OCI-LY1 (cell line): ENCODE measurements at regions not wholly inside any gene's neighbourhood (a gene's known extent, or its start where the extent isn't known, plus 50 kb on each side); places are given as distances from the start of the nearest gene placed in this dataset.

ENCODE experiments used
- H2AFZ ChIP-seq: fragments of 200-600 bp; sonication (generic), shearing (Covaris generic); 2 replicates; pipeline ENCODE4 v1.6.0; 2014; ENCODE audit warnings: antibody characterized with exemption, mild to moderate bottlenecking, low read length
- H3F3A ChIP-seq: fragments of 200-600 bp; sonication (generic), shearing (Covaris generic); 2 replicates; pipeline ENCODE4 v1.6.0; 2014; ENCODE audit warnings: mild to moderate bottlenecking, antibody characterized with exemption, low read length, moderate library complexity; ENCODE audit not compliant: insufficient read depth
- H3K27ac ChIP-seq: fragments of 200-600 bp; sonication (generic); 2 replicates; pipeline ENCODE4 v1.5.1; 2014; ENCODE audit warnings: low read length, mixed run types, mild to moderate bottlenecking, low read depth; ENCODE audit not compliant: poor library complexity, severe bottlenecking
- H3K27me3 ChIP-seq: fragments of 200-600 bp; sonication (generic); 2 replicates; pipeline ENCODE4 v1.6.0; 2014; ENCODE audit warnings: antibody characterized with exemption, mild to moderate bottlenecking, low read length, moderate library complexity; ENCODE audit not compliant: insufficient read depth
- H3K36me3 ChIP-seq: fragments of 200-600 bp; sonication (generic); 2 replicates; pipeline ENCODE4 v1.6.1; 2014; ENCODE audit warnings: mild to moderate bottlenecking, antibody characterized with exemption, low read length, moderate library complexity, mixed read lengths; ENCODE audit not compliant: insufficient read depth
- H3K4me1 ChIP-seq: fragments of 200-600 bp; sonication (generic); 2 replicates; pipeline ENCODE4 v1.5.1; 2014; ENCODE audit warnings: mild to moderate bottlenecking, low read length, moderate library complexity; ENCODE audit not compliant: insufficient read depth, severe bottlenecking
- H3K4me2 ChIP-seq: fragments of 200-600 bp; sonication (generic), shearing (Covaris generic); 2 replicates; pipeline ENCODE4 v1.6.1; 2014; ENCODE audit warnings: low read length
- H3K4me3 ChIP-seq: fragments of 200-600 bp; sonication (generic); 2 replicates; pipeline ENCODE4 v1.5.1; 2014; ENCODE audit warnings: low read length, low read depth, mild to moderate bottlenecking, mixed read lengths; ENCODE audit not compliant: poor library complexity, severe bottlenecking
- H3K79me2 ChIP-seq: fragments of 200-600 bp; shearing (Covaris generic); 2 replicates; pipeline ENCODE4 v1.6.1; 2016; ENCODE audit warnings: mixed run types, low read length, mixed read lengths; ENCODE audit not compliant: insufficient read depth
- H3K9ac ChIP-seq: fragments of 200-600 bp; sonication (generic), shearing (Covaris generic); 2 replicates; pipeline ENCODE4 v1.6.1; 2014; ENCODE audit warnings: mild to moderate bottlenecking, low read length, mixed read lengths
- H3K9me2 ChIP-seq: fragments of 200-600 bp; sonication (generic), shearing (Covaris generic); 2 replicates; pipeline ENCODE4 v1.6.1; 2014; ENCODE audit warnings: low read depth, mild to moderate bottlenecking, low read length, mixed read lengths
- H3K9me3 ChIP-seq: fragments of 200-600 bp; shearing (Covaris generic); 2 replicates; pipeline ENCODE4 v1.6.1; 2014; ENCODE audit warnings: low read length, mixed read lengths
- H4K20me1 ChIP-seq: fragments of 200-600 bp; sonication (generic), shearing (Covaris generic); 2 replicates; pipeline ENCODE4 v1.6.0; 2016; ENCODE audit warnings: mild to moderate bottlenecking, low read length; ENCODE audit not compliant: insufficient read depth
- EZH2 ChIP-seq: fragments of 200-600 bp; sonication (generic), shearing (Covaris generic); IDR thresholded peaks from 2 replicates; pipeline ENCODE4 v1.8.0; 2017; ENCODE audit warnings: borderline replicate concordance, mixed run types, mild to moderate bottlenecking, antibody characterized with exemption, low read length, moderate library complexity, mixed read lengths
- TF ChIP-seq, protein P1 (sequence below): fragments of 200-600 bp; sonication (generic), shearing (Covaris generic); IDR thresholded peaks from 2 replicates; pipeline ENCODE4 v1.5.1; 2017; ENCODE audit warnings: mild to moderate bottlenecking, antibody characterized with exemption, low read length, moderate library complexity, mixed read lengths

- H3K27ac ChIP-seq: no peak overlapping the region
- no peaks in the 10 kb centered on the region for H3K27me3 ChIP-seq
- no peak overlapping the region for H3K9ac ChIP-seq
- H3K9me3 ChIP-seq: no peaks in the 10 kb centered on the region
- no peaks in the 10 kb centered on the region for H3K4me1 ChIP-seq
- H3K79me2 ChIP-seq: no peaks in the 10 kb centered on the region
- no peaks in the 10 kb centered on the region for H3K9me2 ChIP-seq
- H2AFZ ChIP-seq: no peak overlapping the region
- no peak overlapping the region for H3K4me2 ChIP-seq
- TF ChIP-seq, protein P1, sequence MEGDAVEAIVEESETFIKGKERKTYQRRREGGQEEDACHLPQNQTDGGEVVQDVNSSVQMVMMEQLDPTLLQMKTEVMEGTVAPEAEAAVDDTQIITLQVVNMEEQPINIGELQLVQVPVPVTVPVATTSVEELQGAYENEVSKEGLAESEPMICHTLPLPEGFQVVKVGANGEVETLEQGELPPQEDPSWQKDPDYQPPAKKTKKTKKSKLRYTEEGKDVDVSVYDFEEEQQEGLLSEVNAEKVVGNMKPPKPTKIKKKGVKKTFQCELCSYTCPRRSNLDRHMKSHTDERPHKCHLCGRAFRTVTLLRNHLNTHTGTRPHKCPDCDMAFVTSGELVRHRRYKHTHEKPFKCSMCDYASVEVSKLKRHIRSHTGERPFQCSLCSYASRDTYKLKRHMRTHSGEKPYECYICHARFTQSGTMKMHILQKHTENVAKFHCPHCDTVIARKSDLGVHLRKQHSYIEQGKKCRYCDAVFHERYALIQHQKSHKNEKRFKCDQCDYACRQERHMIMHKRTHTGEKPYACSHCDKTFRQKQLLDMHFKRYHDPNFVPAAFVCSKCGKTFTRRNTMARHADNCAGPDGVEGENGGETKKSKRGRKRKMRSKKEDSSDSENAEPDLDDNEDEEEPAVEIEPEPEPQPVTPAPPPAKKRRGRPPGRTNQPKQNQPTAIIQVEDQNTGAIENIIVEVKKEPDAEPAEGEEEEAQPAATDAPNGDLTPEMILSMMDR: no peak
- no peak for TF ChIP-seq EZH2
- H3K4me3 ChIP-seq: no peak overlapping the region
- no peaks in the 10 kb centered on the region for H4K20me1 ChIP-seq
- no peaks in the 10 kb centered on the region for H3F3A ChIP-seq
- no peaks in the 10 kb centered on the region for H3K36me3 ChIP-seq
These were observed 186.4 kb upstream of the SLC24A5 start for GRCh38 chr15:47934342-47934741.

GRCh38 chr15:47937834-47938233 lies 183.0 kb upstream of the SLC24A5 start:
- H3K27ac ChIP-seq: no peak overlapping the region
- no peaks in the 10 kb centered on the region for H3K9me2 ChIP-seq
- no peak overlapping the region for H3K9ac ChIP-seq
- no peaks in the 10 kb centered on the region for H3F3A ChIP-seq
- H2AFZ ChIP-seq: no peak overlapping the region
- TF ChIP-seq EZH2: no peak
- TF ChIP-seq, protein P1: no peak
- H3K36me3 ChIP-seq: no peaks in the 10 kb centered on the region
- no peak overlapping the region for H3K4me2 ChIP-seq
- H4K20me1 ChIP-seq: no peaks in the 10 kb centered on the region
- H3K4me1 ChIP-seq: no peaks in the 10 kb centered on the region
- no peak overlapping the region for H3K4me3 ChIP-seq
- H3K79me2 ChIP-seq: no peaks in the 10 kb centered on the region
- H3K9me3 ChIP-seq: no peaks in the 10 kb centered on the region
- H3K27me3 ChIP-seq: no peaks in the 10 kb centered on the region

DNA sequence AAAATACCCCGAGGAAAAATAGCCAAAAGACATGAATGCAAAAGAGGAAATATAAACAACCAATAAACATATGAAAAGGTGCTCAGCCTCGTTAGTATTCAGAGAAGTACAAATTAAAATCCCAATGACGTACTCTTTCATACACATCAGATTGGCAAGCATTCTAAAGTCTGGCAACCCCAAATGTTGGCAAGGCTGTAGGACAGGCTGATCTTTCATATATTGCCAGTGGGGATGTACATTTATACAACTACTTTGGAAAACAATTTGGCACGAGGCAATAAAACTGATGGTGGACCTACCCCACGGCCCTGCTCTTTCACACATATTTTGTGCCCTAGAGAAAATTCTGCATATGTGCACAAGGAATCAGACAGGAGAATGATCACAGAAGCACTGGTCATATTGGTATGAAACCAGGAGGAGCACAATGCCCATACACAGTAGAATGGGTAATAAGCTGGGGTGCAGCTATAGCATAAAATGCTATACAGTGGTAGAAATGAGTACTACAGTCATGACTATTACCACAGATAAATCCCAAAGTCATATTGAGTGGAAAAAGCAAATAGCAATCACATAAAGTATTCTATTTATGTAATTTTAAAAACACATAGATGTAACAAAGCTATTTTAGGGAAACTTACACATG lies 176.0 kb upstream of the SLC24A5 start:
- TF ChIP-seq EZH2: no peak
- TF ChIP-seq, protein P1: no peak
- Histone ChIP-seq H3K9me3 (no peaks in the 10 kb centered on the region), H3K36me3 (no peaks in the 10 kb centered on the region), H3K9me2 (no peaks in the 10 kb centered on the region), H3K9ac (no peak overlapping the region), H2AFZ (no peak overlapping the region), H3K27me3 (no peaks in the 10 kb centered on the region), H4K20me1 (no peaks in the 10 kb centered on the region), H3K4me3 (no peak overlapping the region), H3F3A (no peaks in the 10 kb centered on the region), H3K4me2 (no peak overlapping the region), H3K4me1 (no peaks in the 10 kb centered on the region), H3K79me2 (no peaks in the 10 kb centered on the region), H3K27ac (no peak overlapping the region)
